HepG2 (cell line): ENCODE measurements at regions not wholly inside any gene's neighbourhood (a gene's known extent, or its start where the extent isn't known, plus 50 kb on each side); places are given as distances from the start of the nearest gene placed in this dataset.

ENCODE experiments used
- ATAC-seq: fragments of 200-7000 bp; cut with Tn5 transposase; 3 replicates; pipeline ENCODE4 v1.9.1; 2020; ENCODE audit warnings: mild to moderate bottlenecking, moderate library complexity
- BruUV-seq: library from RNA; stranded (reverse); fragments of 400-500 nt; replicated peaks from 2 replicates; lab custom pipeline; 2021; lab: Mats Ljungman, UMichigan
- CTCF ChIA-PET: fragments of 300-600 bp; formaldehyde crosslinking; extraction: SDS; loops from one replicate; lab custom pipeline; 2021; ENCODE audit warnings: low total read pairs, inconsistent platforms, low intra/inter-chr PET ratio; lab: Yijun Ruan, JAX
- POLR2A ChIA-PET: fragments of 350-600 bp; sonication (Branson Sonifier 250); formaldehyde crosslinking; loops from one replicate; lab custom pipeline; 2020; ENCODE audit warnings: antibody characterized with exemption, inconsistent platforms; lab: Yijun Ruan, JAX
- DNase-seq: peaks from one replicate; pipeline ENCODE4 v3.0.0-alpha.2; 2015; ENCODE audit warnings: low spot score
- FAIRE-seq: peaks from 3 replicates; lab custom pipeline; 2011; peaks lifted over from hg19 to GRCh38; lab: Jason Lieb, UNC
- H2AFZ ChIP-seq: one replicate; pipeline ENCODE4 v1.6.1; 2011; ENCODE audit warnings: low read length, inconsistent platforms
- H3K27ac ChIP-seq: fragments of 300-600 bp; 3 replicates; pipeline ENCODE4 v1.8.0; 2011; ENCODE audit warnings: mixed run types, mild to moderate bottlenecking, mixed read lengths, low read length, inconsistent platforms; ENCODE audit not compliant: insufficient read depth; ENCODE audit errors: extremely low read length
- H3K27me3 ChIP-seq, 2 experiments: fragments of 200-600 bp in 1 of 2; 2 replicates in 1 of 2; 3 replicates in 1 of 2; pipeline versions ENCODE4 v1.6.0 to v1.8.0; 2011; ENCODE audit warnings: low read length in 2 of 2, mild to moderate bottlenecking in 2 of 2, moderate library complexity in 2 of 2, inconsistent platforms in 1 of 2; ENCODE audit not compliant: insufficient read depth in 2 of 2, control insufficient read depth in 1 of 2
- H3K36me3 ChIP-seq, 2 experiments: fragments of 200-600 bp in 1 of 2; replicated peaks in 1 of 2; 2 replicates in 1 of 2; 3 replicates in 1 of 2; pipeline versions ENCODE4 v1.5.1 to v1.8.0; 2011; ENCODE audit warnings: low read length in 2 of 2, inconsistent platforms in 1 of 2; ENCODE audit not compliant: insufficient read depth in 2 of 2, control insufficient read depth in 1 of 2
- H3K4me1 ChIP-seq: 2 replicates; pipeline ENCODE4 v1.5.1; 2012; ENCODE audit warnings: low read length, inconsistent platforms; ENCODE audit not compliant: insufficient read depth
- H3K4me2 ChIP-seq: 2 replicates; pipeline ENCODE4 v1.6.0; 2011; ENCODE audit warnings: low read depth, low read length, inconsistent platforms
- H3K4me3 ChIP-seq, 3 experiments: fragments of 200-600 bp in 1 of 3; sonication (generic), shearing (Covaris generic) in 1 of 3; replicated peaks in 1 of 3; 2 replicates each; pipeline ENCODE4 v1.5.1; 2011 to 2016; ENCODE audit warnings: low read length in 3 of 3, inconsistent platforms in 2 of 3, low read depth in 2 of 3, mild to moderate bottlenecking in 2 of 3, control low read depth in 1 of 3, mixed read lengths in 1 of 3; ENCODE audit not compliant: insufficient read depth in 1 of 3
- H3K79me2 ChIP-seq: one replicate; pipeline ENCODE4 v1.6.1; 2011; ENCODE audit warnings: low read length, inconsistent platforms; ENCODE audit not compliant: insufficient read depth
- H3K9ac ChIP-seq: 2 replicates; pipeline ENCODE4 v1.6.0; 2011; ENCODE audit warnings: mild to moderate bottlenecking, low read depth, low read length, inconsistent platforms; ENCODE audit not compliant: insufficient read depth
- H3K9me3 ChIP-seq: 2 replicates; pipeline ENCODE4 v1.5.1; 2012; ENCODE audit warnings: mild to moderate bottlenecking, low read length
- H4K20me1 ChIP-seq: 2 replicates; pipeline ENCODE4 v1.6.0; 2011; ENCODE audit warnings: inconsistent platforms, mild to moderate bottlenecking, low read length, moderate library complexity; ENCODE audit not compliant: insufficient read depth
- CEBPB ChIP-seq: IDR thresholded peaks from 2 replicates; pipeline ENCODE4 v1.6.1; 2011; ENCODE audit warnings: low read depth, low read length, improper control_type of control experiment, borderline replicate concordance
- MTF2 ChIP-seq: sonication (generic); formaldehyde crosslinking; IDR thresholded peaks from 2 replicates; pipeline ENCODE4 v1.5.0; 2020; ENCODE audit warnings: missing genetic modification reagents, borderline replicate concordance
- NFE2L2 ChIP-seq: fragments of 150-350 bp; IDR thresholded peaks from 2 replicates; pipeline ENCODE4 v1.6.1; 2014; ENCODE audit warnings: low read length
- SMAD9 ChIP-seq: sonication (generic); formaldehyde crosslinking; IDR thresholded peaks from 2 replicates; pipeline ENCODE4 v1.5.1; 2020; ENCODE audit warnings: mild to moderate bottlenecking, missing genetic modification reagents
- WGBS: methylation state at CpG from one replicate; pipeline ENCODE4 v1.1.6; 2017; ENCODE audit warnings: low lambda C conversion rate; 5-methylcytosine and 5-hydroxymethylcytosine counted together
- in situ Hi-C: cut with HindIII; loops from 2 replicates; pipeline ENCODE4 v1.10.0; 2017; ENCODE audit warnings: low pct_unique_long_range_greater_than_20kb; ENCODE audit not compliant: extremely low pct_ligation_motif_present
- intact Hi-C: fragments of 100-400 bp; cut with micrococcal nuclease; formaldehyde crosslinking; loops from one replicate; pipeline ENCODE4 v1.10.0; 2022; ENCODE audit not compliant: unreplicated experiment

DNA sequence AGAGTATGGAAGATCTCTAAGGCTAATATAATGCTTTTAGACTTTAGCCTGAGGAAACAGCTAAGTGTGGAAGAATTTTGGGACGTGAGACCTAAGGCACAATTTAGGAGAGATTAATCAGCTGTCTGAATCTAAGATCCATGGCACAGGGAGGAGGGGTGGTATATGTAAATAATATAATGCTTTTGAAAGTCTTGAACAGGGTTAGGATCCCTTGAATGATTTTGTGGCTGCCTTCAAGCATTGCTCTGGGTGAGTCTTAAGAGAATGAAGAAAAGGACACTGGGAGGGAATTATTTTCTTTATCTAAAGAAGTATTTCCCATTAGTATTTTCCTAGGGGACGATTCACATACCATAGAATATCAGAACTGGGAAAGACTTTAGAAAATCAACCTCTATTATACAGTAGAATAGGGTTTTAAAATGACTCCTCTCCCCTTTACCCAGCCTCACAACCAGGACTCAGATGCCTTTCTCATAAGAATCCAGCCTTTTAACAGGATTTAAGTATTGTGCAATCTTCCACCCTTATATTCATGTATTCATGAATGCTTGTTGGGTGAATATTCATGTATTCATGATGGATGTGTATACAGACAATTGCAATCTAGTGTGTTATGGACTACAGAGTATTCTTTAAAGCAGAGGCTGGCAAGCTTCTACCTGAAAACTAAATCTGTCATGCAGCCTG, 664.2 kb upstream of the CPEB2 start:
- H3K36me3 ChIP-seq, result no peaks in the 10 kb centered on the region
- ATAC-seq (no peak), FAIRE-seq (no peak)
- POLR2A ChIA-PET, result no interaction called here
- H4K20me1 ChIP-seq, result no peaks in the 10 kb centered on the region
- TF ChIP-seq SMAD9, result no peak
- peak; percentile 68 for TF ChIP-seq CEBPB
- TF ChIP-seq, all 625 proteins: peak for 1
- no peaks in the 10 kb centered on the region for H3K4me1 ChIP-seq
- intact Hi-C loops, result no loop called here
- H3K4me2 ChIP-seq, result no peak overlapping the region
- no peak overlapping the region for H3K9ac ChIP-seq
- H3K27ac ChIP-seq, result no peak overlapping the region
- H3K4me3 ChIP-seq, result no peak overlapping the region
- 3% methylated on average over 2 of the region's 2 CpGs for WGBS
- H3K9me3 ChIP-seq, result peaks cover 49% of the 10 kb centered on the region
- in situ Hi-C loops, result no loop called here
- CTCF ChIA-PET, result no interaction called here
- H3K27me3 ChIP-seq, result no peaks in the 10 kb centered on the region
- no peak for DNase-seq
- no TSS peak for BruUV-seq
- H3K79me2 ChIP-seq, result no peaks in the 10 kb centered on the region
- no peak overlapping the region for H2AFZ ChIP-seq

DNA sequence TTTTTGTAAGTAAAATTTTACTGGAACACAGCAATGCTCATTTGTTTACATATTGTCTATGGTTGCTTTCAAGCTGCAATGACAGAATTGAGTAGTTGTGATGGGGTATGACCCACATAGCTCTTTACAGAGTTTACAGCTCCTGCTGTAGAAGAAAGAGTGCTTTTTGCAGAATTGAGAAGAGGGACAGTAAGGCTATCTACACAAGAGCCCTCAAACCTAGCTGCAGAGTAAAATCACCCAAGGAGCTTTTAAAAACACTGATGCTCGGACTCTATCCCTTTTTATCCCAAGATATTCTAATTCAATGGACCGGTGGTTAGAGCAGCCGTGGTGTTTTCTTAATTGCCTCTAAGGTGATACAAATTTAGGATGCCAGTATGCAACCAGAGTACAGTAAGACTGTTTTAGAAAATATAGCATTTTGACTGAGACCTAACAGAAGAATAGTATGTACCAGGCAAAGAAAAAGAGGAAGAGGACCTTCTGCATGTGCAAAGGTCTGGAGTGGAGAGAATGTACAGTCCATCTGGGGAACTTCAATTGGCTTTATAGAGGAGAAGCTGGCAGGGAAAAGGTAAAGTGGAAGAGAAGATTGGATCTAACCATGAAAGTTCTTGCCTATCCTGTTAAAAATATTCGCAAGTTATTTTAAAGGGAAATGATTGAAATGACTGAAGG, 663.6 kb upstream of the CPEB2 start:
- in situ Hi-C loops (no loop called here), intact Hi-C loops (no loop called here)
- H2AFZ ChIP-seq, result no peak overlapping the region
- FAIRE-seq, result no peak
- no peak for ATAC-seq
- BruUV-seq, result no TSS peak
- H3K36me3 ChIP-seq, result no peaks in the 10 kb centered on the region
- no peak overlapping the region for H3K27ac ChIP-seq
- no peaks in the 10 kb centered on the region for H4K20me1 ChIP-seq
- no peaks in the 10 kb centered on the region for H3K4me1 ChIP-seq
- H3K4me3 ChIP-seq, result no peak overlapping the region
- no peaks in the 10 kb centered on the region for H3K79me2 ChIP-seq
- DNase-seq, result no peak
- WGBS, result 28% methylated on average over 4 of the region's 4 CpGs
- peaks cover 49% of the 10 kb centered on the region for H3K9me3 ChIP-seq
- no peak overlapping the region for H3K4me2 ChIP-seq
- TF ChIP-seq NFE2L2 (no peak), MTF2 (no peak)
- no peak overlapping the region for H3K9ac ChIP-seq
- CTCF ChIA-PET, result no interaction called here
- no peaks in the 10 kb centered on the region for H3K27me3 ChIP-seq
- POLR2A ChIA-PET, result no interaction called here
